Lung microvascular endothelial cell (primary cell): ENCODE measurements at regions not wholly inside any gene's neighbourhood (a gene's known extent, or its start where the extent isn't known, plus 50 kb on each side); places are given as distances from the start of the nearest gene placed in this dataset.

ENCODE experiments used
- DNase-seq, 2 donors: peaks; one replicate each; pipeline versions ENCODE4 v3.0.0 to v3.0.0-alpha.2; 2010; ENCODE audit warnings: low read depth in 2 of 2

- peak; percentile 40 for DNase-seq
Measured at GRCh38 chr22:46077669-46078099, 72.6 kb upstream of the PPARA start.

GRCh38 chr22:46078241-46079092, 71.9 kb upstream of the PPARA start:
- DNase-seq, result peak; percentile 68 to 87

GRCh38 chr22:46079093-46079860, 71.0 kb upstream of the PPARA start:
- no peak for DNase-seq

- peak; percentile 71 to 79 for DNase-seq
Measured at GRCh38 chr22:46079861-46080821, 70.2 kb upstream of the PPARA start.

- peak in 1 of 2 donors; percentile 42 for DNase-seq
Measured at GRCh38 chr22:46081036-46081830, 69.1 kb upstream of the PPARA start.

- DNase-seq, result peak; percentile 55 to 56
Measured at GRCh38 chr22:46081831-46082210, 68.5 kb upstream of the PPARA start.

GRCh38 chr22:46082633-46083032, 67.7 kb upstream of the PPARA start:
- no peak for DNase-seq

- DNase-seq, result no peak
Measured at GRCh38 chr22:46083383-46084350, 66.7 kb upstream of the PPARA start.

GRCh38 chr22:46084376-46084775, 66.0 kb upstream of the PPARA start:
- no peak for DNase-seq

GRCh38 chr22:46084943-46085827, 65.1 kb upstream of the PPARA start:
- DNase-seq, result peak; percentile 82 to 94

- DNase-seq, result no peak
Measured at GRCh38 chr22:46085828-46086576, 64.3 kb upstream of the PPARA start.

- DNase-seq, result peak; percentile 58 to 77
Measured at GRCh38 chr22:46086577-46087335, 63.6 kb upstream of the PPARA start.

GRCh38 chr22:46087336-46087690, 63.0 kb upstream of the PPARA start:
- DNase-seq, result no peak

GRCh38 chr22:46087816-46088277, 62.5 kb upstream of the PPARA start:
- DNase-seq, result peak; percentile 92 to 96

GRCh38 chr22:46088541-46089311, 61.6 kb upstream of the PPARA start:
- DNase-seq, result peak; percentile 85 to 86

- no peak for DNase-seq
Measured at GRCh38 chr22:46089426-46090035, 60.8 kb upstream of the PPARA start.
